GM18505 (cell line): ENCODE measurements at regions not wholly inside any gene's neighbourhood (a gene's known extent, or its start where the extent isn't known, plus 50 kb on each side); places are given as distances from the start of the nearest gene placed in this dataset.

Experiments used
- ATAC-seq: cut with Tn5 transposase; IDR thresholded peaks from one replicate; pipeline ENCODE4 v1.9.1; 2021; ENCODE audit not compliant: unreplicated experiment
- POLR2A ChIP-seq: IDR thresholded peaks from 4 replicates; pipeline ENCODE4 v1.6.1; 2011; ENCODE audit warnings: borderline replicate concordance; ENCODE audit not compliant: insufficient read depth, insufficient read length; ENCODE audit errors: extremely low read depth

GRCh38 chr9:89745601-89746376 lies 141.0 kb downstream of the GADD45G start:
- TF ChIP-seq POLR2A: no peak
- ATAC-seq: no peak

- TF ChIP-seq POLR2A: no peak
- ATAC-seq: no peak
These were observed 141.7 kb downstream of the GADD45G start for GRCh38 chr9:89746385-89747116.

GRCh38 chr9:89747596-89747995 lies 142.8 kb downstream of the GADD45G start:
- TF ChIP-seq POLR2A: no peak
- ATAC-seq: no peak

DNA sequence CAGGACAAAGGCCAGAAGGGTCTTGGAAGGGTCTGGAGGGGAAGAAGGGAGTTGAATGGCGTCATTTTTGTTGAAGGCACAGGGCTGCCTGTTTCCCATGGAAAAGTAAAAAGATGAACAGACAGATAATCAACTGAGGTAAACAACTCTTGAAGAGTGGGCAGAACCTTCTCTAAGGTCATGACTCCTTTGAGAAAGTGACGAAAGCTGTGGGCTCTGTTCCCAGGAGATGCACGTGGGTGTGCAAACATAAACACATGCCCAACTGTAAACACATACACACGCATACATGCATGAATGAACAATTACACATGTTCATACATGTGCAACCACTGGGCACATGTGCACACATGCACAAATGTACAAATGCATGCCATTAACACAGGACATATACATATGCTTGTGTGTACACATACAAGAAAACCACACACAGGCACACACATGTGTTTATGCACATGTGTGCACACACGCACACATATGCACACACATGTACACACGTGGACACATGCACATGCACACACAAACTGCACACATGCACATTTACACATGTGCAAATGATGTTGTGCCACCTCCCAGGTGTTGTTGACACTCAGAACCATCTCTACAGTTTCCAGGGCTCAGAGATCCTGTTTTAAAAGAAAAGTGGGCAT lies 143.3 kb downstream of the GADD45G start:
- TF ChIP-seq POLR2A: no peak
- ATAC-seq: no peak

DNA sequence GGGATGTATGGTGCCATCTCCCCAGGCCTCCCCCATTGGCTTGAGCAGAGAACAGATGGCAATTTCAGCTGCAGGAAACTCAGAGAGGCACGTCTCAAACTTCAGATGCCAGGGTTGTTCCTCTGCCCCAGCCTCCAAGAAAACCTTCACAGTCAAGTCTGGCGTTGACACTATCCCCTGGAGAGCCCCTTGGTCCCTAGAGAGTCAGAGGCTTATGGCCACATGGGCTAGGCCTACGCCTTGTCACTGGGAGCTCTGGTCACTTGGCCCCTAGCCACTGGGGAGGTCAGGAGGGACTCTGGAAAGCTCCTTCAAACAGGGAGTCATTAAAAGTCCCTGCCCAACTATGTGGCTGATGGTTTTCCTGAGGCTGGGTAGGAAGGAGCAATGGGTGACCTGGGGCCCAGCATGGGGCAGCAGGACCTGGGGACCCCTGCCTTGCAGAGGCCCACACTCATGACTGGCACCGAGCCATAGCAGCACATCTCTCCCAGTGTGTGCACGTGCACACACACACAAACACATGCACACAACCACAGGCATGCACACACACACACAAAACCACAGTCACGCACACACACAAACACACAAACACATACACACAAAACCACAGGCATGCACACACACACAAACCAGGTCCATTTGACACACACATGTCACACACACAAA lies 144.2 kb downstream of the GADD45G start:
- no peak for ATAC-seq
- TF ChIP-seq POLR2A: no peak

DNA sequence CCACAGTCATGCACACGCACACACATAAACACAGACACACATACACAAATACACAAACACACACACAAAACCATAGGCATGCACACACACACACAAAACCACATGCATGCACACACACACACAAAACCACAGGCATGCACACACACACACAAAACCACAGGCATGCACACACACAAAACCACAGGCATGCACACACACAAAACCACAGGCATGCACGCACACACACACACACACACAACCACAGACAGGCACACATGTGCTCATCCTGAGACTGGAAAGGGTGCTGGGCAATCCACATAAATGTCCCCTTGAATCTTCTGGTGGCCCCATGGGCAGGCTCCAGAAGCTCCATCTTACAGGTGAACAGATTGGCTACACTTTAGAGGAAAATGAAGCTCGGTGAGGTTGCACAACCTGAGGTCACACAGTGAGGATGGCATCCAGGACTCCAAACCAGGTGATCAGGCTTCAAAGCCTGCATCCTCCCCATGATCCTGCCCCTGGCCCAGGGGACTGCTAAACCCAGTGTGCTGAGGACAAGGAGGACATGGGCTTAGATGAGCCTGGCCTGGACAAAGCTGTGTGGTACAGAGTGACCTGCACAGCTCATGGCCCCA lies 144.8 kb downstream of the GADD45G start:
- no peak for ATAC-seq
- no peak for TF ChIP-seq POLR2A

GRCh38 chr9:89750117-89750791 lies 145.4 kb downstream of the GADD45G start:
- TF ChIP-seq POLR2A: no peak

GRCh38 chr9:89751079-89751825 lies 146.4 kb downstream of the GADD45G start:
- TF ChIP-seq POLR2A: no peak
- ATAC-seq: no peak

More at GRCh38 chr9:89750117-89750791, 145.4 kb downstream of the GADD45G start:
- ATAC-seq: no peak

DNA sequence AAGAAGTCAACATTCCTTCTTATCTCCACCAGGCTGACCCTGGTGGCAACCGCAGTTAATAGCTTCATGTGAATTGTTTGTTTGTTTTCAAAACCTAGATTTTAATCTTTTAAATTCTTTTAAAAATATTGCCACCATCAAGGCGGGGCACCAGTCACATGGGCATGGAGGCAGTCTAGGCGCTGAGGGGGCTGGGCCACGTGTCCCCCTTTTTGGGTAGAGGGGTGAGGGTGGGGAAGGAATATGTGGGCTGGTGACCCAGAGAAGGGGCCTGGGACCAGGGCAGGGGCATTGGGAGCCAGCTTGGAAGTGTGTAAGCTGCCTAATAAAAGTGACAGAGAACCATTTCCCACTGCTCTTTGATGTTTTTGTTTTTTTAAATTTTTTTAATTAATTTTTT lies 147.3 kb downstream of the GADD45G start:
- TF ChIP-seq POLR2A: no peak
- no peak for ATAC-seq

DNA sequence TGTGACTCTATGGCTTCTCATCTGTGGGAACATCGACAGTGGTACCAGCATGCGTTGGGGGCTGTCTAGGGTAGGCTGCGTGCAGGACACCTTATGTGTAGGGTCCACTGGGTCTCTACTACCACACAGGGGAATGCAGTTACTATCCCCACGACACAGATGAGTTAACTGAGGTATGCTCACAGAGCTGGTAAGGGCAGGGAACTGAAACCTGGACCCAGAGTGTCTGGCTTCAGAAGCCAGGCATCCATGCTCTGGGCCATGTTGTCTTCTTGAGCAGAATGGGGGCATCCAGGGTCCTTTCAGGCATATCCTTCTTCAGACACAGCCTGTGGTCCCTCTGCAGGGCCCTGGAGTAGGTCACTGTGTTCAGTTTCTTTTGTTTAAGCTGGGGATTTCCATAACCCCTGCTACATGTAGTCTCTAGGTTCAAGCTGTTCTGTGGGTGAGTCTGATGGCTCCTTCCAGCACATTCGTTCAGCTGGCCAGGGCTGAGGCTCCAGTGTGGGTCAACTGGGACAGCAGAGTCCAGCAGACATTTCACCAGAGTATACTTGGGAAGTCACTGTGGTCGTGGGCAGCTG lies 148.8 kb downstream of the GADD45G start:
- no peak for TF ChIP-seq POLR2A
- ATAC-seq: no peak

- no peak for ATAC-seq
- no peak for TF ChIP-seq POLR2A
These were observed 149.4 kb downstream of the GADD45G start for GRCh38 chr9:89754193-89754592.
